ENCODE measurements at regions not wholly inside any gene's neighbourhood (a gene's known extent, or its start where the extent isn't known, plus 50 kb on each side); places are given as distances from the start of the nearest gene placed in this dataset.

DNA sequence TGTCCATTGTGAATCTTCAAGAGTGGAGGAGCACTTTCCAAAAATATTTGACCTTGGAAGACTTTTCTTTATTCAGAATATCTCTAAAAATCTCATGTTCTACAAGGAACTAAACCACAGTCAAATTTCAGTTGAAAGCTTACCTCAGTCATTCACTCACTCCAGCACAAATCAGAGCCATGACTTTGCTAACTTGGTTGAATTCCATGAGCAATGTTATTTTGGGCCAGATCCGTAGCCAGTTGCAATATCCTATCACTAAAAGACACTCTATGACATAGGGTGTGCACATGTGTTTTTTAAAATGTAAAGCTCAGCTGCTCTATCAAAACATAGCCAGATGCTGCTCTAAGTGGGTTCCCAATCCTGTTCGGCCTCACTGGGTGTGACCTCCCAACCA, 156.1 kb upstream of the ANKRD55 start:
- TF ChIP-seq, protein P1, sequence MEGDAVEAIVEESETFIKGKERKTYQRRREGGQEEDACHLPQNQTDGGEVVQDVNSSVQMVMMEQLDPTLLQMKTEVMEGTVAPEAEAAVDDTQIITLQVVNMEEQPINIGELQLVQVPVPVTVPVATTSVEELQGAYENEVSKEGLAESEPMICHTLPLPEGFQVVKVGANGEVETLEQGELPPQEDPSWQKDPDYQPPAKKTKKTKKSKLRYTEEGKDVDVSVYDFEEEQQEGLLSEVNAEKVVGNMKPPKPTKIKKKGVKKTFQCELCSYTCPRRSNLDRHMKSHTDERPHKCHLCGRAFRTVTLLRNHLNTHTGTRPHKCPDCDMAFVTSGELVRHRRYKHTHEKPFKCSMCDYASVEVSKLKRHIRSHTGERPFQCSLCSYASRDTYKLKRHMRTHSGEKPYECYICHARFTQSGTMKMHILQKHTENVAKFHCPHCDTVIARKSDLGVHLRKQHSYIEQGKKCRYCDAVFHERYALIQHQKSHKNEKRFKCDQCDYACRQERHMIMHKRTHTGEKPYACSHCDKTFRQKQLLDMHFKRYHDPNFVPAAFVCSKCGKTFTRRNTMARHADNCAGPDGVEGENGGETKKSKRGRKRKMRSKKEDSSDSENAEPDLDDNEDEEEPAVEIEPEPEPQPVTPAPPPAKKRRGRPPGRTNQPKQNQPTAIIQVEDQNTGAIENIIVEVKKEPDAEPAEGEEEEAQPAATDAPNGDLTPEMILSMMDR (IDR thresholded peaks at IDR 0.05), result no peak
- TF ChIP-seq POLR2AphosphoS5 (IDR thresholded peaks at IDR 0.05), result no peak
